Stimulated activated CD4-positive, alpha-beta T cell treated with anti-CD3 and anti-CD28 coated beads, Interleukin-4, amount 100 ng/mL, for 24 hours (primary cell): ENCODE measurements at regions not wholly inside any gene's neighbourhood (a gene's known extent, or its start where the extent isn't known, plus 50 kb on each side); places are given as distances from the start of the nearest gene placed in this dataset.

Experiments used
- DNase-seq: peaks from one replicate; pipeline ENCODE4 v3.0.0-alpha.2; 2020

DNA sequence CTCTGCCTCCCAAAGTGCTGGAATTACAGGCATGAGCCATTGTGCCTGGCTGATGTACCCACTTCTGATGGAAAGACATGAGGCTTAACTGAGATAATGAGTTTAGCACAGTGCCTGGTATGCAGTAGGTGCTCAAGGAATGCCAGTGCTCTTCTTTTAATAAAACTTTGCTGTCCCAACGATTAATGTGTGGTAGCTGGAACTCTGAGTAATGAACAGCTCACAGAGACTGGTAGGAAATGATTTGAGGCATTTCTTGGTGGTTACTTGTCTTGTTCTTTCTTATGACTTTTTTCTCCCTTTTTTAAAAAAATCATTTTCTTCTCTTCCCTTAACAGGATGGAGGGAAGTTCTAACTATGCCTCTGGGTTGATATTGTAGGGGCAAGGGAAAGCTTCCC is 235.7 kb upstream of the PWP1 start:
- DNase-seq = no peak

DNA sequence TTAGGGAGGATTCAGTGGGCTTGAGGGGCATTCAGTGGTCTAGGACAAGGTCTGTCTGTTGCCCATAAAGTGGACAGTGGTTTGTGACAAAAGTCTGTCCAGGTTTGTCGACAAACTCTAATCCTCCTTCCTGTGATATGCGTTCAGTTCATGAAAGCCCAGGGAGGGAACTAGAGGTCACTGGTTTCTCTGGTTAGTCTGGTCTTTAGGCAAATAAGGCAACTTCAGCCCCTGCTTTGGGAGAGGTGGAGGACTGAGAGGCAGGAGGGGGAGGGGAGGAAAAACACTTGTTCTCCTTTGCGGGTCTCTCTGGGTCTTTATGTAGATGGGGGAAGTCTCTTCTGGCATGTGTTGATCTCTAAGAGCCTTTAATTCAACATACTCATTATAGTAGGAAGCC is 235.1 kb upstream of the PWP1 start:
- no peak for DNase-seq

DNA sequence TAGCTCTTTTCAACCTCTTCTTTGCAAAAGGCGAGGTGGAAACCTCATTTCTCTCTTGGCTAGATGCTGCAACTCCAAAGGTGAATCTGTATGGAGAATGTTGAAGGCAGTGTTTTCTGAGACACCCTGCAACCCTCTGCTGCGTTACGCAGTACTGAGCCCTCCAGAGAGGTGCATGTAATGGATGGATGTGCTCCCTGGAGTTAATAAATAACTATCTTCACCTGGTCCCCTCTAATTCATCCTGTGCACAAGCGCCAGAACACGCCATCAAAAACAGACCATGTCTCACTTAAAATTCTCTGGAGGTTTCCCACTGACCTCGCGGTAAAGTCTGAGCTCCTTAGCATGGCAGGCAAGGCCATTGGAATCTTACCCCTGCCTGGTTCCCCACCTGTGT is 234.4 kb upstream of the PWP1 start:
- no peak for DNase-seq

DNA sequence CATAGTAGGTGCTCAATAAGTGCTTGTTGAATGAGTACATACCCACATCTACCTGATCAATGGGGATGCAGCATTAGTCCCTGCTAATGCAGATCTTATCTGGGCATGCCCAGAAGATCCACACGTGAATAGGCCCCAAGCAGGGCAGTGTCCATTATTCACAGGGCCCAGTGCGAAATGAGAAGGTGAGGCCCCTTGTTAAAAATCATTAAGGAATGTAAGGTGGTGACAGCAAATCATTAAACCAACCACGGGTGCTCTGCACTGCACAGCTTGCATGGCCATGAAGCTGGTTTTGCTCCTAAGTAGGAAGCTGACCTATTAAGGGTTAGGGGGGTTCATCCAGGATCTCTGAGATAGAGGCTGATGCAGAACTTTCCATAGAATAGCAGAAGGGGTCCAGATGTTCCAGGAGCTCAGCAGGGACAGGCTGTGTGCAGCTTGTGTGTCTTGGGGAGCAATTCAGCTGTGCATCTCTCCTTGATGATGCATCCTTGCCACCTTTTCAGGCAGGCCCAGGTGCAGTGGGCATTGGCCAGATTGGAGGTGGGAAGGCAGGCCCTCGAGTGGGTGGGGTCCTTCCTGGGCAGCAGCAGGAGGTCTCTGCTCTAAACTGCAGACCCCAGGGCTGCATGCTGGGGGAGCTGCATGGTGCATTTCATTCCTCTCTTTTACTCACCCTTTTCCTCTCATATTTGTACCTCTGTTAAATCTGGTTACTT is 231.3 kb upstream of the PWP1 start:
- no peak for DNase-seq

DNA sequence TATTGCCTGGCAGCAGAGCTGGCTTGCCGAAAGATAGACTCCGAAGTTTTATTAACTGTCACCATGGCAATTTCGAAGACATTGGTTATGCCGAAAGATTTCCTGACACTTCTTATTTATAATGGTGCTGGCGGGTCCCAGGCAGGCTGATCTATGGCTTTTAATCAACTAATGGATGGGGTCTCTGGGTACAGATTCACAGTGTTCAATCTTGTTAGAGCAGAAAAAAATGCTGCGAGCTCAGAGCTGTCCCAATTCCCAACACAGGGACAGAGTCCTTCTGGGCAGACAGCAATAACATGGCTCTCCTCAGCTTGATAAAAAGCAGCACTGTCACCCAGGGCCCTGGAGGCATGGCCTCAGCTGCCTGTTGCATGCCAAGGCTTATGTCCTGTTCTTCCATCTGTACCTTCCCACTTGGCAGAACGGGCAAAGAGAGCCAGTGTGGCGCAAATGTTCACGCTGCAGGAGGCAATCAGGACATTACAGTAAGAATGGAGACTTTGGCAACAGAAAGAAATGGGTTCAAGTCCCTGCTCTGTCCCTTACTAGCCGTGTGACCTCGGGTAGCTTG is 228.2 kb upstream of the PWP1 start:
- no peak for DNase-seq

DNA sequence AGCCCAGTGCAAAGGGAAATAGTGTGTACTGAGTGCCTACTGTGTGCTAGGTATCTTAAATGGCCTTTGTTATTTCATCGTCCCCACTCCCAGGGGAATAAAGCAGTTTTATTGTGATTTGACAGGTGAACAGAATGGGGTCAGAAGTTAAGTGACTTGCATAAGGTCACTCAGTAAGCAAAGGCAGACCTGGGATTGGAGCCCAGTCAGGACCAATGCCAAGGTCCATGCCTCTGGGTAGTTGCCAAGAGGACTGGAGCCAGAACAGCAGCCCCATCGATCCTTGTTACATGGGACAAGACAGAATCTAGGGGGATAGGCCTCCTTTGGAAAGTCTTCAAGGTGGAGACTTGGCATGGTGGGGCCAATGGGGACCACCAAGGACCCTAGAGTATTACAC is 227.4 kb upstream of the PWP1 start:
- DNase-seq = no peak

DNA sequence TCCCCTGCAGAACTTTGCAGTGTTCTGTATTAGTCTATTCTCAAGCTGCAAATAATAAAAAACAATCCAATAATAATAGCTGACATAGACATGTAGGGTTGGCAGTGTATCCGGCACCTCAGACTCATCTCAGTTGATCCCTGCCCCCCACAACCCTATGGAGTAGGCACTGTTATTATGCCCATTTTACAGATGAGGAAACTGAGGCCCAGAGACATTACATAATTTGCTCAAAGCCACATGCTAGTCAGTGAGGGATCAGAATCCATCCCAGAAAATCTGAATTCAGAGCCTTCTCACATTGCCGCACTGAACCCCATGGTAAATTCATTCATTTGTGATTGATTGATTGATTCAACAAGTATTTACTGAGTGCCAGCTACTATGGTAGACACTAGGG is 226.6 kb upstream of the PWP1 start:
- DNase-seq = no peak

DNA sequence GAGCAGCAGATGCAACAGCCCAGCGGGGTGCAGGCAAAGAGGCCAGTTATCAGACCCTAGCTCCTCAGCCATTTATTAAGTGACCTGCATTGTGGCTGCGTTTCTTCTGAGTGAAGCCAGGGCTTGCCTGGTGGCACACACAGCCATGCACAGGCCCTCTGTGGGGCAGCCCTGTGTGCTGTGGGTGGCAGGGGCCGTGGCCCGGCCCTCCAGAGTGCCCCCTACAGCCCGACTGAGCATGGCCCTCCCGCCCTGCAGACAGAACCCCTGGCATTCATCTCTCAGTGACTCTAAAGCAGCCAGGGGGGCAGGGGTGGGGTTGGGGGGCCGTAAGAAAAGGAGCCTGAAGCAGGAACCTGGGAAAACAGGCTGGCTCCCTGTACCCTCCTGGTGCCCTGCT is 226.0 kb upstream of the PWP1 start:
- no peak for DNase-seq

DNA sequence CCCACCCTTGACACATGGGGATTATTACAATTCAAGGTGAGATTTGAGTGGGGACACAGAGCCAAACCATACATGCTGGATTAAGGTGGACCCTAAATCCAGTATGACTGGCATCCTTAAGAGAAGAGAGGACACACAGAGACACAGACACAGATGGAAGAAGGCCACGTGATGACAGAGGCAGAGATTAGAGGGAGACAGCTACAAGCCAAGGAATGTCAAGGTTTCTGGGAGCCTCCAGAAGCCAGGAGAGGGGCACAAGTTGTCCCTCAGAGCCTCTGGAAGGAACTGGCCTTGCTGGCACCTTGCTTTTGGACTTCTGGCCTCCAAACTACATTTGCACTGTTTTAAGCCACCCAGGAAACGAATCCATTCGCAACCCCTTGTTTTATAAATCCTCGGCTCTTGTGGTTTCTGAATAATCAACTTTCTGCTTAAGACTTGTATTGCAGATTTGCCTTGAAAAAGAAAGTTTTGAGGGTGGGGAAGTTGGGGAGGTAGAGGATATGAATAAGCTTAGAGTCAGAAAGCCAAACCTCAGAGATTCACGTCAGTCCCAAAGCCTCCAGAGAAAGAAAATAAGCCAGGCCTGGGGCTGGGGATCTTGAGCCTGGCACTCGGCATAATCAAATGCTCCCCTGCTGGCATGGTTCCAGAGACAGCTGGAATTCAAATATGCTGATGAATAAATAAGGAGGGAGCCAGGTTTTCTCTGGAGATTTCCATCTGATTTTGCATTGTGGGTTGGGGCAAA is 224.2 kb upstream of the PWP1 start:
- DNase-seq = no peak

DNA sequence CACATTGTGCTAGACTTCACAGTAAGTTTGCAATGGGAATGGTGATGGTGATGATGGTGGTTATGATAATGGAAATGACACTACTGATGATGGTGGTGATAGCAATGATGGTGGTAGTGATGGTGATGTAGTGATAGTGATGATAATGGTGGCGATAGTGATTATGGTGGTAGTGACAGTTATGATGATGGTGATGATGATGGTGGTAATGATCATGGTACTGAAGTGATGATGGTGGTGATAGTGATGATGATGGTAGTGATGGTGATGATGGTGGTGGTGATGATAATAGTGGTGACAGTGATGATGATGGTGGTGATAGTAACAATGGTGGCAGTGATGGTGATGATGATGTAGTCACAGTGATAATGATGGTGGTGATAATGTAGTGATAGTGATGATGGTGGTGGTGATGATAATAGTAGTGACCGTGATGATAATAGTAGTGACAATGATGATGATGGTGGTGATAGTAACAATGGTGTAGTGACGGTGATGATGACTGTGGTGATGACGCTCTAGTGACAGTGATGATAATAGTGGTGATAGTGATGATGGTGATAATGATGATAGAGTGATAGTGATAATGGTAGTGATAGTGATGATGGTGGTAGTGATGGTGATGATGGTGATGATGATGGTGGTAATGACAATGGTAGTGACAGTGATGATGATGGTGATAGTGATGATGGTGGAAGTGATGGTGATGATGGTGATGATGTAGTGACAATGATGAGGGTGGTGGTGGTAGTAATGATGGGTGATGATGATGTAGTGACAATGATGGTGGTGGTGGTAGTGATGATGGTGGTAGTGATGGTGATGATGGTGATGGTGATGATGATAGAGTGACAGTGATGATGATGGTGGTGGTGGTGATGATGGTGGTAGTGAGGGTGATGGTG is 222.9 kb upstream of the PWP1 start:
- DNase-seq = no peak

DNA sequence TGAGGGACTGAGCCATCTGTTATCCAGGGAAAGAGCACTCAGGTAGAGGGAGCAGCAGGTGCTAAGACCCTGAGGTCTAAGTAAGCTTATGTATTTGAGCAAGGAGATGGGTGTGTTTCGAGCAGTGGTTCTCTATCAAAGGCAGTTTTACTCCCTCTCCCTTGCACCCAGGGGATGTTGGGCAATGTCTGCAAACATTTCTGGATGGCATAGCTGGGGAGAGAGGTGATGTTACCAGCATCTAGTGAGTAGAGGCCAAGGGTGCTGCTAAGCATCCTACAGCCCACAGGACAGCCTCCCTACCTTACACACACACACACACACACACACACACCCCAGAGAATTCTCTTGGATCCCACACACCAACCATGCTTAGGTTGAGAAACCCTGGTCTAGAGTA is 221.0 kb upstream of the PWP1 start:
- DNase-seq = no peak

DNA sequence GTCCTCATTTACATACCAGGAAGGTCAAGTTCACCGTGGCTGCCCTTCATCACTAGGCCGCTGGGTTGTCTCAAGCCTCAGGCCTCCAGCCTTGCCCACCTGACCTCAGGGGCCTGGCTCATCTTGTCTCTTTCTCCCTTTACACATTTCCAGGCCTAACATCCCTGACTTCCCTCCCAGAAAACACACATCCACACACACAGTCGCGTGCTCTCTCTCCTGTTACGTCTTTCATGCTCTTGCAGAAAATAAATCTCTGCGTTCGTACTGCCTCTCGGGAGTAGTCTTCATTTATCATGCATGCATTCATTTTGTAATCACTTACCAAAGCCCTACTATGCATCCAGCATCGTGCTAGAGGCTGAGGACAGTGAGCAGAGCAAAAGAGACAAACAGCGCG is 220.0 kb upstream of the PWP1 start:
- no peak for DNase-seq

DNA sequence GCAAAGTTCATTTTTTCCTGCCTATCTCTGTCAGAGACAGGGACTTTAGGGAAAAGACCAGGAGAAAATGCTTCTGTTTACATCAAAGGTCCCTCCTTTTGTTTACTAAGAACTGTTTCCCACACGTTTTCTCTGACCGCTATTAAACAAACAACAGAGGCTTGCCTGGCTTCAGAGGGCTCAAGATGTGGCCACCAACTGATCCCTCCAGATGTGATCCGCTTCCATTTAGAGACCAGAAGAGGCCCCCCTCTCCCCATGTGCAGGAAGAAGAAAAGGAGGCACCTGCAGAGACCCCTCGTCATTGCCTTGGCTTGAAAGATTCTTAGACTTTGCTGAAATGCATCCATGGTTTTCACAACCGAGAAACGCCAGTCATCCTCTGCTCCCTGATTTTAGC is 217.9 kb upstream of the PWP1 start:
- DNase-seq = no peak

DNA sequence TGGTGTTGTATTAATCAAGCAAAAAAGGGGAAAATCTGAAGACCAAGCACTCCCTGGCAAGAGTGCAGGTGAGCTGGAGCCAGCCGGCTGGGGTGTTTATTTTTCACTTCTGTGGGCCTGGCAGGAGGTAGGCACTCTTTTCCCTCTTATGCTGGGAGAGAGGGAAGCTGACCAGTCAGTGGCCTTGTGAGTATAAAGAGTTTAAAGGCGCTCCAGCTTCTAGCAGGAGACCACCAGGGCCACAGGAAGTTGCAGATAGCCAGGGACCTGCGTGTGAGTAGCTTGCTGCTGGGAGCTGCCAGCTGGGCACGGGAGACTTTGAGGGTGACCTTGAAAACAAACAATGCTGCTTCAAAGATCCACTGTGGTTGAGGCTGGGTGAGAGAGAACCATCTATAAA is 217.4 kb upstream of the PWP1 start:
- DNase-seq = no peak

DNA sequence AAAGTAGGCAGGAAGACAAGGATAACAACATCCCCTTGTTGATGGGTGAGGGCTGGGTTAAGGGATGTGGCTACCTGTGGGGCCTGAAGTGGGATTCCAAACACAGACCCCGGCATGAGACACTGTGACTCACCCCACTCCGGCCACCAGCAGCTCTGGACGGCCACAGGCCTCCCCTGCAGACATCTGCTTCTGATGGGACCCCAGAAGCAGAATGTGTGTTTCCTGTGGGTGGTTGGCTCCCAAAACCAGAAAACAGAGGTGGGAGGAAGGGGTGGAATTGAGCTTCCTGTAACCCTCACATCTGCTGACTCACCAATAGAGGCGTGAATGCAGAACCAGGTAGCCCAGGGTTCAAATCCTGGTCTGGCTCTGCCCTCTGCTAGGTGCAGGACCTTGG is 216.6 kb upstream of the PWP1 start:
- no peak for DNase-seq

DNA sequence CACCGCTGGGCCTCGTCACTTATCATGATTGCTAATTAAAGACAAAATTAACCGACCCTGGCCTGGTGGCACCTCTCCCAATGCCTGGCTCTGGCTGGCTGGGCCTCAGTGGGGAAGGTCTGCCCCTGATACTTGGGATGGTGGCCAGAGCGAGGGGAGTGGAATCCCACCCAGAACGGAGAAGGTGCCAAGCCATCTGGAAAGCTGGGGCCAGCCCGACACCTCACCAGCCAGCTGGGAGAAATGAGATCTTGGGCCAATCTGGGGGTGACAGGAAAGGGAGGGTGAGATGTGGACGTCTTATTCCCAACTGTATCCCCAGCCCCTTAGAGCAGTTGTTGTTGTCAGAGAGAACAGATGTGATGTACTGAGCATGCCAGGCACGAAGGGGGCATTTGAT is 215.0 kb upstream of the PWP1 start:
- DNase-seq = no peak

DNA sequence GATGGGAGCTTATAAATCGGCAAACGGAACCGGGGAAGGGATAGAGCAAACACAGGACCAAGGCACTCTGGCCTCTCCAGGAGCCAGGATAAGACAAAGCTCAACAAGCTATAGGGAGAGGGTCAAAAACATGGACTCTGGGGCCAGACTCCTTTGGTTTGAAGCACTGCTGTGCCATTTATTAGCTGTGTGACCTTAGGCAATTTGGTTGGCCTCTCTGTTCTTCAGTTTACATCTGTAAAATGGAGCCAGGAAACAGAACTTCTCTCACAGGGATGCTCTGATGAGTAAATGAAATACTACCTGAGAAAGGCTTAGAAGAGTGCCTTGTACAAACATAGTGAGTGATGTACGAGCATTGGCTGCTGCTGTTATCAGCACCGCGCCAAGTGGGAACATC is 213.3 kb upstream of the PWP1 start:
- DNase-seq = no peak

DNA sequence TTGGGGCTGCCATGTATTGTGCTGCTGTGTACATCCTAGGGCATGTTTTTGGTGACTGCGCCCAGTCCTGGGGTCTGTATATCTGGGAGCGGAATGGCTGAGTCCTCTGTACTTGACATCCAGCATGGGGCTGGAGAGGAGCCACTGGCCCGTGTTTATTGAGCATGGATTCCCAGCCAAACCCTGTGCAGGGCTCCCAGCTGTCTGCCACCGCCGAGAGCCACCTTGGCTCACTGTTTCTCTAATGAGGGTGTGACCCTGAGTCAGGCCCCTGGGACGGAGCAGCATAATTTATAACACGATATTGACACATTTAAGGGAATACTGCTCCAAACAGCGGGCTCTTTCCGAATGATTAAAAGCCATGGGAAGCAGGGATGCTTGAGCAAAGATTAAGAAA is 211.5 kb upstream of the PWP1 start:
- no peak for DNase-seq

DNA sequence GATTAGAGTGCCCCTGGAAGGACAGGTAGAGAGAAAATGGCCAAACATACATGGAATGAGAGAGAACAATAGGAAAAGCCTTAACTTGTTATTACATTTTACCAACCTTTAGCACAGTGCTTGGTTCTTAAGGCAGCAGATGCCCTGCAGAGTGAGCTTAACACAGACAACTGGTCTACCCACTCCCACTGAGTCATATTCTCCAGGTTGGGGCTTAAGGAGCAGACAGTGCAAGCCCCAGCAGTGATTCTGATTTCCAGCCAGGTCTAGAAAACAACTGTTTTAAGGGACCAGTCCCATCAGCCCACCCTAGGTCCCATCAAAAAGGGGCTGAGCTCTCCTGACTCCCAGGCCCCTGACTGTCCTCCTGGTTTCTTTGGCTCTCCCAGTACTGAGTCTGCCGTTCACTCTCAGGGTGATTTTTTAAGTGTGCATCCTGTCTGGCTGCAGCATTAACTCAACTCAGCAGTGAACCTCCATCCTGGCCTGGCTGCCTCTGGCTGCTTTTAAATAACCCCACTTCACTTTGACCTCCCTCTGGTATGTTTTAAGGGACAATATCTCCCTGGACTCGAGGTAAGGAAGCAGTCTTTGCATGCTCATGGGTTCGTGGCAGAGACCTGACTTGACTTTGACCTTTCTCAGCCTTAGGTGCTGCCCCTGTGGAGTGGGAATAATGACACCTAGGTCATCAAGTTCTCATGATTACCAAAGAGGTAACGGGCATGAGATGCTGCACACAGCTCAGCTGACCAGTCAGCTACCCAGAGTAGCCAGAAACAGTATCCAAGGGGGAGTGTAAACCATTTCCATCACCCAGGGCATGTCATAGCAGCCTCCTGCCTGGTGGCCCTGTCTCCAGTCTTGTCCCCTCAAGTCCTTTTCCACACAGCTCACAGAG is 210.7 kb upstream of the PWP1 start:
- peak; percentile 10 for DNase-seq

DNA sequence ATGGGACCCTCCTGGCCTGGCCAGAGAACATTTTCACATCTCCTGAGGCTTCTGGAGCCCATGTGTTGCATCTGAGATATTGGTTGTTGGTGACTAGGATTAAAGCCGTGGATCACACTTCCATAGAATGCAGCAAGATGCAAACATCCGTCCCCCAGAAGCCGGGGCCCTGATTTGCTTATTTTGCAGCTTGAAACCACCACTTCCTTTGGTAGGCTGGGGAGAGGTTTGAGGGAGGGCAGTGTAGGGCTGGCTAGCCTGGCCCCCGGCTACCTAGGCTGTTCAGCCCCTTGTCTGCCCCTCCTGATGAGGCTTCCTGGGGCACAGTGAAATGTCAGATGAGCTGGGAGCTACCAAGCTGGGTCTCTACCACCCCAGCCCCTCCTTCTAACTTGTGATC is 209.7 kb upstream of the PWP1 start:
- DNase-seq = no peak

DNA sequence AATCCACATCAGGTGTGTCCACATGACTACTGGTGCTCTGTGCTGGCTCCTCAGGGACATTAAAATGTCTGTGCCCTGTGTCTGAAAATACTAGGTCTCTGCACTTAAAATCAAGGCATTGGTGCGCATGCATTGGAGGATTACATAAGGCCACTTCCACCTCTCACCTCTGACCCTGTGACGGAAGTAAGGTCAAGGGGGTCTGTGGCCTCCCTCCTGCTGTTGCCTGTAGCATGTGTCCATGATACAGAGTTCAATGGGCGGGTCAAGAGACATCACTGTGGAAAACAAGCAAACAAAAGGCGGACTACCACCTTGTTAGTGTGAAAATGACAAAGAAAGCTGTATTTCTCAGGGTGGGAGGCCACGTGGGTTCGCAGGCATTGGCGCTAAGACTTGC is 208.6 kb upstream of the PWP1 start:
- no peak for DNase-seq

DNA sequence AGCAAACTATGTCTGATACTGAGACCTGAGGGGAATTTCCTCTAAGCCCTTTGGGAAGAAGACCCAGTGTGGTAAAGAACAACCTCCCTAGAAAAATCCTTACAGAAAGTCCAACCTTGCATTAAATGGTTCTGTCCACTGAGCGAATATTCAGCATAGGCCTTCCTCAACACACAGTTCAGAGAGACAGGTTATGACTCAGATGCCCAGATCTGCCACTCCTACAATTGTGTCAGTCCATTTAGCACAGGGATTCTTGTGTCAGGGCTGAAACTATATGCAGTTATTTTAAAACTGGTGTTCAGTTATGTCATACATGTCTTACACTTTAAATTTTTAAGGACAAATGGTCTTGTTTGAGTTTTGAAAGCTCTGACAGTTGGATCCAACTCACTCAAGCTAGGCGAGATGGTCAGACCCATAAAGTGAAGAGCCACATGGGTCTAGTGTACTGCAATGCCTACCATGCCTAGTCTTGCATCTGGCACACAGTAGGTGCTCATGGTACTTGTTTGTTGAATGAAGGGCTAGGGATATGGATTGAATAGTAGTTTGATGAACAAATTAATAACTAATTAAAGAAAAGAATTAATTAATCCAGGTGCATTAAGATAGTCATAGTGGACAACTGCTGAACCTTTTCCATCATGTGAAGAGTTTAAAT is 207.5 kb upstream of the PWP1 start:
- no peak for DNase-seq
